ENCODE measurements at regions not wholly inside any gene's neighbourhood (a gene's known extent, or its start where the extent isn't known, plus 50 kb on each side); places are given as distances from the start of the nearest gene placed in this dataset.

DNA sequence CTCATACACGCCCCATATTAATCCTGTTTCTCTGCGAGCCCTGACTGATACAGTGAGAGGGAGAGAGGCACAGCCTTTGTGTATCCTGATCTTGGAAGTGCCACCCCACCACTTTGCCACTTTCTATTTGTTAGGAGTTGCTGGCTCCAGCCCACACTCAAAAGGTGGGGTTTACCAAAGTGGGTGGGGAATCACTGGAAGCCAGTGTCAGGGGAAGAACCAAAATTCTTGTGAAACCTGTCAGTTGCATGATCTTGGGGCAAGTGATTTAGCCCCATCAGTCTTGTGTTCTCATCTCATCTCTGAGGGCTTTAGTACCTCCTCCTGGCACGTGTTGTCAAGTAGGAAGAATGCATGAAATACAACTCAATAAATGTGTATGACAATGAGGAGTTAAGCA lies 119.5 kb downstream of the SOX9 start:
- WGBS (ENCODE audit: low lambda C conversion rate, missing lambda C conversion rate): 81% methylated on average over 3 of the region's 3 CpGs
- DNase-seq (ENCODE audit: low spot score): no peak
- no peaks in the 10 kb centered on the region for H3K9me3 ChIP-seq (ENCODE audit: low read depth)

DNA sequence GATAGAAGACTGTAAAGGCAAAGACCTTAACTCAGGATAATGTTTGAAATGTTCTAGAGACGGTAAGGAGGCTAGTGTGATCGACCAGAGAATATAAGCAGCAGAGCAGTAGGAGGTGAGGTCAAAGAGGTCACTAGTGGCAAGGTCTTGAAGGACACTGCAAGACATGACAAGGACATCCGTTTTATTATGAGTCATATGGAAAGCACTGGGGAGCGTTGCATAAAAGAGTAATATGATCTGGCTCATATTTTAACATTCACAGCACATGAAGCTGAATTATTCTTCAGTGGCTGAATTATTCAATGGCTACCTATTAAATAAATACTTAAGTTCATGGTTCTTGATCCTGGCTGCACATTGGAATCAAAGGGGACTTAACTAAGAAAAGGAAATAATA lies 123.7 kb downstream of the SOX9 start:
- Histone ChIP-seq H3K27ac (no peak overlapping the region), H3K4me2 (no peak overlapping the region), H4K20me1 (ENCODE audit: insufficient read depth, poor library complexity, severe bottlenecking) (no peaks in the 10 kb centered on the region), H3K79me2 (no peaks in the 10 kb centered on the region), H3K36me3 (replicated peaks; ENCODE audit: insufficient read depth, low read depth) (no peaks in the 10 kb centered on the region), H3K27me3 (no peaks in the 10 kb centered on the region), H3K4me3 (no peak overlapping the region), H3K9me2 (replicated peaks; ENCODE audit: insufficient read depth) (no peaks in the 10 kb centered on the region), H2AFZ (no peak overlapping the region), H3K4me1 (ENCODE audit: insufficient read depth) (no peaks in the 10 kb centered on the region), H3K9me3 (ENCODE audit: low read depth) (no peaks in the 10 kb centered on the region)
- 88% methylated on average over 4 of the region's 4 CpGs for WGBS (ENCODE audit: low lambda C conversion rate, missing lambda C conversion rate)
- no peak for DNase-seq (ENCODE audit: low spot score)
- TF ChIP-seq EZH2phosphoT487 (IDR thresholded peaks at IDR 0.05; ENCODE audit: low read depth, severe bottlenecking, unreplicated experiment) (no peak), EZH2 (IDR thresholded peaks at IDR 0.05; ENCODE audit: borderline replicate concordance) (no peak)
- TF ChIP-seq, protein P1, sequence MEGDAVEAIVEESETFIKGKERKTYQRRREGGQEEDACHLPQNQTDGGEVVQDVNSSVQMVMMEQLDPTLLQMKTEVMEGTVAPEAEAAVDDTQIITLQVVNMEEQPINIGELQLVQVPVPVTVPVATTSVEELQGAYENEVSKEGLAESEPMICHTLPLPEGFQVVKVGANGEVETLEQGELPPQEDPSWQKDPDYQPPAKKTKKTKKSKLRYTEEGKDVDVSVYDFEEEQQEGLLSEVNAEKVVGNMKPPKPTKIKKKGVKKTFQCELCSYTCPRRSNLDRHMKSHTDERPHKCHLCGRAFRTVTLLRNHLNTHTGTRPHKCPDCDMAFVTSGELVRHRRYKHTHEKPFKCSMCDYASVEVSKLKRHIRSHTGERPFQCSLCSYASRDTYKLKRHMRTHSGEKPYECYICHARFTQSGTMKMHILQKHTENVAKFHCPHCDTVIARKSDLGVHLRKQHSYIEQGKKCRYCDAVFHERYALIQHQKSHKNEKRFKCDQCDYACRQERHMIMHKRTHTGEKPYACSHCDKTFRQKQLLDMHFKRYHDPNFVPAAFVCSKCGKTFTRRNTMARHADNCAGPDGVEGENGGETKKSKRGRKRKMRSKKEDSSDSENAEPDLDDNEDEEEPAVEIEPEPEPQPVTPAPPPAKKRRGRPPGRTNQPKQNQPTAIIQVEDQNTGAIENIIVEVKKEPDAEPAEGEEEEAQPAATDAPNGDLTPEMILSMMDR (IDR thresholded peaks at IDR 0.05; ENCODE audit: poor library complexity): no peak

More for the DNA sequence above, 119.5 kb downstream of the SOX9 start:
- no peak overlapping the region for H3K27ac ChIP-seq
- H2AFZ ChIP-seq: no peak overlapping the region
- no peaks in the 10 kb centered on the region for H3K4me1 ChIP-seq (ENCODE audit: insufficient read depth)
- H3K4me2 ChIP-seq: no peak overlapping the region
- H4K20me1 ChIP-seq (ENCODE audit: insufficient read depth, poor library complexity, severe bottlenecking): no peaks in the 10 kb centered on the region
- H3K36me3 ChIP-seq (replicated peaks; ENCODE audit: insufficient read depth, low read depth): no peaks in the 10 kb centered on the region
- H3K27me3 ChIP-seq: no peaks in the 10 kb centered on the region
- H3K9me2 ChIP-seq (replicated peaks; ENCODE audit: insufficient read depth): no peaks in the 10 kb centered on the region
- H3K79me2 ChIP-seq: no peaks in the 10 kb centered on the region
- H3K4me3 ChIP-seq: no peak overlapping the region
- no peak for TF ChIP-seq EZH2phosphoT487 (IDR thresholded peaks at IDR 0.05; ENCODE audit: low read depth, severe bottlenecking, unreplicated experiment)
- TF ChIP-seq EZH2 (IDR thresholded peaks at IDR 0.05; ENCODE audit: borderline replicate concordance): no peak
- TF ChIP-seq, protein P1 (IDR thresholded peaks at IDR 0.05; ENCODE audit: poor library complexity): no peak

DNA sequence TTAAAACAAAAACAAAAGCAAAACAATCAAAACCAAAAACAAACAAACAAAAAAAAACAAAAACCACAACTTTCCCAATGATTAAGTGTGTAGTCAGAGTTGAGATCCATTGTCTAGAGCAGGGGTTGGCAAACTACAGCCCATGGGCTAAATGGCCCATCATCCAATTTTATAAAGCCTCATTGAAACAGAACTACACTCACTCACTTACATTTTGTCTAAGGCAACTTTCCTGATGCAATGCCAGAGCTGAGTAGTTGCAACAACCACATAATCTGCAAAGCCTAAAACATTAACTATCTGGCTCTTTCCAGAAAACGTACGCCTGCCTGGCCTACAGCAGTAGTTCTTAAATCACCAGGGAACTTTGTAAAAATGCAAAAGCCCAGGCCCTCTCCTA lies 124.1 kb downstream of the SOX9 start:
- 63% methylated on average over 2 of the region's 2 CpGs for WGBS (ENCODE audit: low lambda C conversion rate, missing lambda C conversion rate)
- no peak overlapping the region for H3K4me2 ChIP-seq
- no peaks in the 10 kb centered on the region for H3K9me2 ChIP-seq (replicated peaks; ENCODE audit: insufficient read depth)
- no peak overlapping the region for H3K27ac ChIP-seq
- H4K20me1 ChIP-seq (ENCODE audit: insufficient read depth, poor library complexity, severe bottlenecking): no peaks in the 10 kb centered on the region
- no peaks in the 10 kb centered on the region for H3K4me1 ChIP-seq (ENCODE audit: insufficient read depth)
- H3K9me3 ChIP-seq (ENCODE audit: low read depth): no peaks in the 10 kb centered on the region
- no peak for DNase-seq (ENCODE audit: low spot score)
- no peak overlapping the region for H3K4me3 ChIP-seq
- no peaks in the 10 kb centered on the region for H3K36me3 ChIP-seq (replicated peaks; ENCODE audit: insufficient read depth, low read depth)
- no peak overlapping the region for H2AFZ ChIP-seq
- no peaks in the 10 kb centered on the region for H3K79me2 ChIP-seq
- no peaks in the 10 kb centered on the region for H3K27me3 ChIP-seq
- TF ChIP-seq EZH2 (IDR thresholded peaks at IDR 0.05; ENCODE audit: borderline replicate concordance) (no peak), EZH2phosphoT487 (IDR thresholded peaks at IDR 0.05; ENCODE audit: low read depth, severe bottlenecking, unreplicated experiment) (no peak)
- TF ChIP-seq, protein P1 (IDR thresholded peaks at IDR 0.05; ENCODE audit: poor library complexity): no peak

DNA sequence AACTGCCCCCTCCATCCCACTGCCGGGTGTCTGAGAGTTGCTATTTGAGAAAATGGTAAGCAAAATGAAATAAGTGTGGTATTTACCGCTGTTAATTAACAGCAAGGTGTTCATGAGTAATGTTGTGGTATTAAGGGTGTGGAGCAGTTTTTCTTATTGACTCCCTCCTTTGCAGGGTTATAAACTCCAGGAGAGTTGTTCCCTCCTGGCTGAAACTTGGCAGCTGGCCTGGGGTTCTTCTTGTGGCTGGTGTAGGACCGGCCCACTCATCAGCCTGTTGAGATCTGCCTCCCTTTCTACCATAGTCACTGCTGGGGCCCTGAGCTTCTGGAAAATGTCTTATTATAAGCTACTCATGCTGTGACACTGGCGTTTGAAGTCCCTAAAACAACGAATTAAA lies 128.6 kb downstream of the SOX9 start:
- no peak for DNase-seq (ENCODE audit: low spot score)
- no peak overlapping the region for H3K27ac ChIP-seq

More for the DNA sequence above, 128.6 kb downstream of the SOX9 start:
- 74% methylated on average over 5 of the region's 5 CpGs for WGBS (ENCODE audit: low lambda C conversion rate, missing lambda C conversion rate)
- no peak overlapping the region for H3K4me3 ChIP-seq
- H3K4me1 ChIP-seq (ENCODE audit: insufficient read depth): no peaks in the 10 kb centered on the region
- TF ChIP-seq EZH2 (IDR thresholded peaks at IDR 0.05; ENCODE audit: borderline replicate concordance) (no peak), EZH2phosphoT487 (IDR thresholded peaks at IDR 0.05; ENCODE audit: low read depth, severe bottlenecking, unreplicated experiment) (no peak)
- TF ChIP-seq, protein P1 (IDR thresholded peaks at IDR 0.05; ENCODE audit: poor library complexity): no peak
- no peaks in the 10 kb centered on the region for H3K36me3 ChIP-seq (replicated peaks; ENCODE audit: insufficient read depth, low read depth)
- H3K4me2 ChIP-seq: no peak overlapping the region
- no peaks in the 10 kb centered on the region for H3K79me2 ChIP-seq
- no peaks in the 10 kb centered on the region for H3K27me3 ChIP-seq
- no peak overlapping the region for H2AFZ ChIP-seq
- H3K9me3 ChIP-seq (ENCODE audit: low read depth): no peaks in the 10 kb centered on the region
- no peaks in the 10 kb centered on the region for H4K20me1 ChIP-seq (ENCODE audit: insufficient read depth, poor library complexity, severe bottlenecking)
- H3K9me2 ChIP-seq (replicated peaks; ENCODE audit: insufficient read depth): no peaks in the 10 kb centered on the region
